ENCODE measurements at regions not wholly inside any gene's neighbourhood (a gene's known extent, or its start where the extent isn't known, plus 50 kb on each side); places are given as distances from the start of the nearest gene placed in this dataset.
"Not testable (repeated sequence)": the region's sequence is repeated elsewhere in the genome, so short reads cannot be mapped to it uniquely, and the experiment has no call there.

DNA sequence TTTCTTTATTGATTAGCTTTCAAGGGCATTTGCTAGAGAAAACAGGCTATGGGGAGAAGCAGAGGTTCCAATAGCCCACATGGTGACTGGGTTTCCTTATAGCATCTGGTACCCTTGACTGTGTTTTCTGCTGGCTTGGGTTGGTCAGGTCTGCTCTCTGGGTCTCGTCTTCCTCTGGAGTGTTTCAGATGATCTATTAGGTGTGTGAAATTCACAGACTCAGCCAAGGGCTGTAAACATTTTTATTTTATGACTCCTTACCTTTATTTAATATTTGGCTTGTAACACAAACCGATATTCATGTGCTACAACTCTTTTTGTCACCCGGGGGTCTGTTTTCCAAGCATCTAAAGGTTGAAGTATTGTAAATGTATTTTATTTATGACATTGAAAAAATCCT is 338.9 kb downstream of the GADD45G start:
- no peak for DNase-seq (ENCODE audit: low read depth, low spot score)
- no peaks in the 10 kb centered on the region for H3K36me3 ChIP-seq (ENCODE audit: insufficient read depth, insufficient read length, low read length)
- TF ChIP-seq SUZ12 (IDR thresholded peaks at IDR 0.05; ENCODE audit: extremely low read depth, insufficient read depth, insufficient read length) (no peak), ZNF274 (IDR thresholded peaks at IDR 0.05; ENCODE audit: low read depth, low read length) (no peak), YY1 (IDR thresholded peaks at IDR 0.05; ENCODE audit: insufficient read depth, insufficient read length) (no peak)
- H3K4me3 ChIP-seq (ENCODE audit: insufficient read length, low read depth) = no peak overlapping the region
- no peak overlapping the region for H3K9ac ChIP-seq (ENCODE audit: insufficient read length, low read depth)
- H3K4me1 ChIP-seq (ENCODE audit: insufficient read depth, insufficient read length) = no peaks in the 10 kb centered on the region
- no peaks in the 10 kb centered on the region for H3K9me3 ChIP-seq (ENCODE audit: insufficient read depth, low read length)
- peaks cover 3% of the 10 kb centered on the region for H3K27me3 ChIP-seq (ENCODE audit: insufficient read depth, insufficient read length)

DNA sequence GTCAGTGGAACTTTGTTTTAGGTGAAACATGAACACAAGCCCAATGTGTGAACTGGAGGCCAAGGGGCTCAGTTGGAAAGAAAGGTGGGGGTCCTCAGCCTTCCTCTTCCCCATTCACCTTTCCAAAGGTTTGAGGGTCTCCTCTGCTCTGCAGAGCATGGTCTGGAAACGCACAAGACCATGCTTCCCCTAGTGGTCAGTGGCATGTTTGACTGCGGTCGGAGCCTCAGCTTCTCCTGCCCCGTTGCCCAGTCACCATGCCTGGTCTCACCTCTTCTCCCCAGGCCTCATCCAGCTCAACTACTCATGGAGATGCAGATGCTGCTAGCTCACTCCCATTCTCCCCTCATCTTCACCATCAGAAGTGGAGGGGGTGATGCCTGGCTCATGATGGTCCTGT is 340.3 kb downstream of the GADD45G start:
- no peak for DNase-seq (ENCODE audit: low read depth, low spot score)
- Histone ChIP-seq H3K4me1 (ENCODE audit: insufficient read depth, insufficient read length) (no peaks in the 10 kb centered on the region), H3K36me3 (ENCODE audit: insufficient read depth, insufficient read length, low read length) (no peaks in the 10 kb centered on the region), H3K27me3 (ENCODE audit: insufficient read depth, insufficient read length) (peaks cover 3% of the 10 kb centered on the region), H3K9ac (ENCODE audit: insufficient read length, low read depth) (no peak overlapping the region), H3K9me3 (ENCODE audit: insufficient read depth, low read length) (no peaks in the 10 kb centered on the region), H3K4me3 (ENCODE audit: insufficient read length, low read depth) (no peak overlapping the region)
- TF ChIP-seq YY1 (IDR thresholded peaks at IDR 0.05; ENCODE audit: insufficient read depth, insufficient read length) = no peak
- no peak for TF ChIP-seq ZNF274 (IDR thresholded peaks at IDR 0.05; ENCODE audit: low read depth, low read length)
- no peak for TF ChIP-seq SUZ12 (IDR thresholded peaks at IDR 0.05; ENCODE audit: extremely low read depth, insufficient read depth, insufficient read length)

DNA sequence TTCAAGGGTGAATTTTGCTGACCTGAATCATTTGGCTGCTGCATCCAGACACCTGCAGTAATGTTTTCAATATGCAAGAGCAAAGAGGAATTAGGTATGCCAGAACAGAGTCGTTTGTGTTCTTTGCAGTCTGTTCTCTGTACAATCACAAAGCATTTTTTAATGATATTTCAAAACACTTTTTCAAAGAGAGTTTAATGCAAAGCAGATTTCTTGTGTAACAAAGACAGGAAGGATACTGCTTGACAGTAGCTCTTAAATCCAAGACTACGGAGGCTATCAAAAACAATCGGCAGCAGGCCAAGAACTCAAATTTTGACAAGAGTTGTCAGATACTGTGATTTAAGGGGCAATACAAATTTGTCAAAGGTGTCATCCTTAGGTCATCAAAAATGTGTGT is 341.9 kb downstream of the GADD45G start:
- H3K4me1 ChIP-seq (ENCODE audit: insufficient read depth, insufficient read length) = no peaks in the 10 kb centered on the region
- no peak overlapping the region for H3K9ac ChIP-seq (ENCODE audit: insufficient read length, low read depth)
- H3K9me3 ChIP-seq (ENCODE audit: insufficient read depth, low read length) = no peaks in the 10 kb centered on the region
- peaks cover 3% of the 10 kb centered on the region for H3K27me3 ChIP-seq (ENCODE audit: insufficient read depth, insufficient read length)
- H3K36me3 ChIP-seq (ENCODE audit: insufficient read depth, insufficient read length, low read length) = no peaks in the 10 kb centered on the region
- TF ChIP-seq YY1 (IDR thresholded peaks at IDR 0.05; ENCODE audit: insufficient read depth, insufficient read length) = no peak
- no peak for TF ChIP-seq SUZ12 (IDR thresholded peaks at IDR 0.05; ENCODE audit: extremely low read depth, insufficient read depth, insufficient read length)
- TF ChIP-seq ZNF274 (IDR thresholded peaks at IDR 0.05; ENCODE audit: low read depth, low read length) = no peak
- no peak for DNase-seq (ENCODE audit: low read depth, low spot score)
- H3K4me3 ChIP-seq (ENCODE audit: insufficient read length, low read depth) = no peak overlapping the region

DNA sequence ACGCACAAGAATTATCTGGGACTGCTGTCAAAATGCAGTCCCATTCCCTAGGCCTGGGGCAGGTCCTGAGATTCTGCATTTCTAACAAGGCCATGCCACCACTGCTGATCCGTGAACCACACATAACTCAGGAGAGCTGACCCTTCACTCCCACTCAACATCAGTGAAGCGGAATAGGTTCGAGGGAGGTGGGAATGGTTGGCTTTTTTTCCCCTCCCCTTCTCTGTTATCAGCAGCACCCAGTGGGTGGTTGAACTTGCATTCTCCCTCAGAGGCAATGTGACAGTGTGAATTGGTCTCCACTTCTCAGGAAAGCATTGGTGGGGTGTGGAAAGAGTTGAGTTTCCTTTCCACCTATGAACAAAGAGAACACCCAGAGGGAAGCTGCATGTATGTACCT is 344.3 kb downstream of the GADD45G start:
- H3K27me3 ChIP-seq (ENCODE audit: insufficient read depth, insufficient read length) = no peaks in the 10 kb centered on the region
- DNase-seq (ENCODE audit: low read depth, low spot score) = no peak
- H3K9ac ChIP-seq (ENCODE audit: insufficient read length, low read depth) = no peak overlapping the region
- no peak for TF ChIP-seq ZNF274 (IDR thresholded peaks at IDR 0.05; ENCODE audit: low read depth, low read length)
- TF ChIP-seq SUZ12 (IDR thresholded peaks at IDR 0.05; ENCODE audit: extremely low read depth, insufficient read depth, insufficient read length) = no peak
- no peak for TF ChIP-seq YY1 (IDR thresholded peaks at IDR 0.05; ENCODE audit: insufficient read depth, insufficient read length)
- H3K4me3 ChIP-seq (ENCODE audit: insufficient read length, low read depth) = no peak overlapping the region
- H3K9me3 ChIP-seq (ENCODE audit: insufficient read depth, low read length) = no peaks in the 10 kb centered on the region; the same call in 1 of the 2 replicates
- no peaks in the 10 kb centered on the region for H3K36me3 ChIP-seq (ENCODE audit: insufficient read depth, insufficient read length, low read length)
- H3K4me1 ChIP-seq (ENCODE audit: insufficient read depth, insufficient read length) = no peaks in the 10 kb centered on the region

DNA sequence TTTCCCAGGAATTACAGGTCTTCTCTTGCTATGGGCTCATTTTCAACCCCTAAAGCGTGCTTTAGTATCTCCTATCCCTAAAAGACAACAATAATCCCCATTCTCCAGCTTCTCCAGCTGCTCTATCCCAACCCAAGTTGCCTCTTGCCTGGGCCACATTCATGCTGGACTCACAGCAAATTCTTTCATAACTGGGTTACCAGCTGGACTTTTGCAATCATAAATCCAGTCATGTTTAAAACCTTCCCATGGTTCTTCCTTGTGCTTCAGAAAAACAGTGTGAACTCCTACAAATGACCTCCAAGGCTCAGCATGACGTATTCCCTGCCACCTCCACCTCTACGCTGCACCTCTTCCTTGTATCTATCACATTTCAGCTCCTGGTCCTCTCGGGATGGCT is 346.9 kb downstream of the GADD45G start:
- no peak for DNase-seq (ENCODE audit: low read depth, low spot score)
- TF ChIP-seq YY1 (IDR thresholded peaks at IDR 0.05; ENCODE audit: insufficient read depth, insufficient read length) = no peak
- no peak for TF ChIP-seq SUZ12 (IDR thresholded peaks at IDR 0.05; ENCODE audit: extremely low read depth, insufficient read depth, insufficient read length)
- TF ChIP-seq ZNF274 (IDR thresholded peaks at IDR 0.05; ENCODE audit: low read depth, low read length) = no peak
- Histone ChIP-seq H3K4me3 (ENCODE audit: insufficient read length, low read depth) (no peak overlapping the region), H3K9ac (ENCODE audit: insufficient read length, low read depth) (no peak overlapping the region), H3K27me3 (ENCODE audit: insufficient read depth, insufficient read length) (no peaks in the 10 kb centered on the region), H3K9me3 (ENCODE audit: insufficient read depth, low read length) (no peaks in the 10 kb centered on the region; the same call in 1 of the 2 replicates), H3K4me1 (ENCODE audit: insufficient read depth, insufficient read length) (no peaks in the 10 kb centered on the region), H3K36me3 (ENCODE audit: insufficient read depth, insufficient read length, low read length) (no peaks in the 10 kb centered on the region)

DNA sequence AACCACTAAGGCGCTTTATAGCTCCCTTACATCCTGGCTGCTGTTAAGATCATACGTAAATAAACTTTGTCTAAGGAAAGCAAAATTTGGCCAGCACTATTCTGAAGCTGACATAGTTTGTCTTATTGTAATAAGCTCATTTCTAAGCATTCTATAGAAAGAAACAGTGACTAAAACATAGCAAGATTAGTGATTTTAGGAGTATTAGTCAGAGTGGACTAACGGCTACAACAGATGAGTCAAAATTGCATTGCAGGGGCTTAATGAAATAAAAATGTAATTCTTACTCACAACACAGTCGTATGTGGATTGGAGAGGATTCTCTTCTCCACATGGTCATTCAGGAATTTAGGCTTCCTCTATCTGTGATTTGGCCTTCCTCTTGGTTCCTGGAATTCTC is 347.6 kb downstream of the GADD45G start:
- Histone ChIP-seq H3K4me3 (ENCODE audit: insufficient read length, low read depth) (no peak overlapping the region), H3K9ac (ENCODE audit: insufficient read length, low read depth) (no peak overlapping the region), H3K9me3 (ENCODE audit: insufficient read depth, low read length) (no peaks in the 10 kb centered on the region; the same call in 1 of the 2 replicates), H3K36me3 (ENCODE audit: insufficient read depth, insufficient read length, low read length) (no peaks in the 10 kb centered on the region), H3K27me3 (ENCODE audit: insufficient read depth, insufficient read length) (no peaks in the 10 kb centered on the region), H3K4me1 (ENCODE audit: insufficient read depth, insufficient read length) (no peaks in the 10 kb centered on the region)
- TF ChIP-seq ZNF274 (IDR thresholded peaks at IDR 0.05; ENCODE audit: low read depth, low read length) (no peak), YY1 (IDR thresholded peaks at IDR 0.05; ENCODE audit: insufficient read depth, insufficient read length) (no peak), SUZ12 (IDR thresholded peaks at IDR 0.05; ENCODE audit: extremely low read depth, insufficient read depth, insufficient read length) (no peak)
- no peak for DNase-seq (ENCODE audit: low read depth, low spot score)

DNA sequence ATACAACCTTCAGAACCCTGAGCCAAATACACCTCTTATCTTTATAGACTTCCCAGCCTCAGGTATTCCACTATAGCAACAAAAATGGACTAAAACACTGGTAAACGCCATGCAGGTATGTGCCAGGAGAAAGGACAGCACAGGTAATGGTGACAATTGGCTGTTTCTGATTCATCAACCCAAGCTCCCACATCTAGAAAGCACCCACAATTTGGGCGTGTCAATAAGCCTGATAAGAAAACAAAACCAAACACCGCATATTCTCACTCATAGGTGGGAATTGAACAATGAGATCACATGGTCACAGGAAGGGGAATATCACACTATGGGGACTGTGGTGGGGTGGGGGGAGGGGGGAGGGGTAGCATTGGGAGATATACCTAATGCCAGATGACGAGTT is 348.5 kb downstream of the GADD45G start:
- not testable (repeated sequence) for H3K9me3 ChIP-seq (ENCODE audit: insufficient read depth, low read length); H3K27me3 ChIP-seq (ENCODE audit: insufficient read depth, insufficient read length); H3K4me1 ChIP-seq (ENCODE audit: insufficient read depth, insufficient read length); DNase-seq (ENCODE audit: low read depth, low spot score); H3K4me3 ChIP-seq (ENCODE audit: insufficient read length, low read depth); H3K9ac ChIP-seq (ENCODE audit: insufficient read length, low read depth); H3K36me3 ChIP-seq (ENCODE audit: insufficient read depth, insufficient read length, low read length)
